Effector memory CD4-positive, alpha-beta T cell (primary cell): ENCODE measurements at regions not wholly inside any gene's neighbourhood (a gene's known extent, or its start where the extent isn't known, plus 50 kb on each side); places are given as distances from the start of the nearest gene placed in this dataset.

ENCODE experiments used
- DNase-seq, 3 donors: peaks; one replicate each; pipeline ENCODE4 v3.0.0-alpha.2; 2020
- H3K27ac ChIP-seq: 2 replicates; pipeline ENCODE4 v1.7.0; 2013; ENCODE audit warnings: mild to moderate bottlenecking, low read length, moderate library complexity; ENCODE audit not compliant: insufficient read depth, poor library complexity, severe bottlenecking
- H3K27me3 ChIP-seq: replicated peaks from 2 replicates; pipeline ENCODE4 v1.7.0; 2013; ENCODE audit warnings: mild to moderate bottlenecking, low read length; ENCODE audit not compliant: insufficient read depth, control insufficient read depth, poor library complexity, severe bottlenecking
- H3K36me3 ChIP-seq: 2 replicates; pipeline ENCODE4 v1.7.0; 2013; ENCODE audit warnings: mild to moderate bottlenecking, low read length, moderate library complexity; ENCODE audit not compliant: control insufficient read depth, insufficient read depth
- H3K4me1 ChIP-seq: 2 replicates; pipeline ENCODE4 v1.7.0; 2013; ENCODE audit warnings: low read length, mild to moderate bottlenecking; ENCODE audit not compliant: control insufficient read depth, insufficient read depth, poor library complexity, severe bottlenecking
- H3K4me3 ChIP-seq: 2 replicates; pipeline ENCODE4 v1.7.0; 2013; ENCODE audit warnings: low read length, low read depth, mild to moderate bottlenecking; ENCODE audit not compliant: insufficient read depth, poor library complexity, severe bottlenecking
- H3K9me3 ChIP-seq: 2 replicates; pipeline ENCODE4 v1.7.0; 2013; ENCODE audit warnings: mild to moderate bottlenecking, low read length, moderate library complexity; ENCODE audit not compliant: control insufficient read depth

DNA sequence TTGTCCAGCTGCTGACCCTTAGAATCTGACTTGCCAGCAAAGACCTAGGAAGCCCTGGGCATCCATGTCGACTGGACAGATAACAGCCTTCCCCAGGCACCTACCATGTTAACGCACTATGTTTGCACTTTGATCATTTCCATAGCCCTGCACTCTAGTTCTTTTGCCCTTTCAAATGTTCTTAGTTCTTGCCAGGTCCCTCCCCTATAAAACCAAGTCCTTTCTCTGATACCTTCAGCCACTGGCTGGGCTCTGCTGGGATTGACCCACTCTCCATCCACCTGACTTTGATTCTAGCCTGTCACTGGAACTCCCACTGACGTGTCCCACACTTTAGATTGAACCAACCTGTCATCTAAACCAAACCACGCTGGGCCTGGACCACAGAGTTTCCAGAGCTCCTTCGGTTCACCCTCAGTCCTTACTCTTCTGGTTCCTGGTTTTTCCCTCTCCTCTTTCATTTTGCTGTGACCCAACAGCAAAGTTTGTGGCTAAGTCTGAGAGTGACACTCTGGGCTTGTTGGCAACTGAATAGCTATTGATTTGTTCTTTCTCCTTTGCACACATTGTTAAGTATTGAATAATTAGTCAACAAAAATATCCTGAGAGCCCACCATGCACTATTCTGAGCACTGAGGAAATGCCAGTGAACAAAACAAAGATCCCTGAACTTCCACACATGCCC, 51.8 kb upstream of the STK38L start:
- no peaks in the 10 kb centered on the region for H3K9me3 ChIP-seq
- no peaks in the 10 kb centered on the region for H3K4me1 ChIP-seq
- H3K36me3 ChIP-seq, result no peaks in the 10 kb centered on the region
- H3K4me3 ChIP-seq, result no peak overlapping the region
- H3K27me3 ChIP-seq, result no peaks in the 10 kb centered on the region
- H3K27ac ChIP-seq, result no peak overlapping the region
- DNase-seq, result no peak

DNA sequence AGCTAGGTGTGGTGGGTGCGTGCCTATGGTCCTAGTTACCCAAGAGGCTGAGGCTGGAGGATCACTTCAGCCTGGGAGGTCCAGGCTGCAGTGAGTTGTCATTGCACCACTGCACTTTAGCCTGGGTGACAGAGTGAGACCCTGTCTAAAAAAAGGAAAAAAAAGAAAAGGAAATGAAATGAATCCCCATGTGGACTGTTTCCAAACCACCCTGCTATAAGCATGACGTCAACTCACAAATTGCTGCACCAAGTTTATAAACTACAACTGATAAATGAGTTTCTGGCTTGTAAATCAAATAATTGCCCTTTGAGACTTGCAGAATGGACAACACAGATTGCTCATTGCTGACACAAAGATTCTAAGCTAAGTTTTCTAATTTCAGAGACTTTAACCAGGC, 51.0 kb upstream of the STK38L start:
- no peaks in the 10 kb centered on the region for H3K36me3 ChIP-seq
- H3K27ac ChIP-seq, result no peak overlapping the region
- H3K27me3 ChIP-seq, result no peaks in the 10 kb centered on the region
- H3K4me3 ChIP-seq, result no peak overlapping the region
- no peaks in the 10 kb centered on the region for H3K4me1 ChIP-seq
- H3K9me3 ChIP-seq, result no peaks in the 10 kb centered on the region
- no peak for DNase-seq

DNA sequence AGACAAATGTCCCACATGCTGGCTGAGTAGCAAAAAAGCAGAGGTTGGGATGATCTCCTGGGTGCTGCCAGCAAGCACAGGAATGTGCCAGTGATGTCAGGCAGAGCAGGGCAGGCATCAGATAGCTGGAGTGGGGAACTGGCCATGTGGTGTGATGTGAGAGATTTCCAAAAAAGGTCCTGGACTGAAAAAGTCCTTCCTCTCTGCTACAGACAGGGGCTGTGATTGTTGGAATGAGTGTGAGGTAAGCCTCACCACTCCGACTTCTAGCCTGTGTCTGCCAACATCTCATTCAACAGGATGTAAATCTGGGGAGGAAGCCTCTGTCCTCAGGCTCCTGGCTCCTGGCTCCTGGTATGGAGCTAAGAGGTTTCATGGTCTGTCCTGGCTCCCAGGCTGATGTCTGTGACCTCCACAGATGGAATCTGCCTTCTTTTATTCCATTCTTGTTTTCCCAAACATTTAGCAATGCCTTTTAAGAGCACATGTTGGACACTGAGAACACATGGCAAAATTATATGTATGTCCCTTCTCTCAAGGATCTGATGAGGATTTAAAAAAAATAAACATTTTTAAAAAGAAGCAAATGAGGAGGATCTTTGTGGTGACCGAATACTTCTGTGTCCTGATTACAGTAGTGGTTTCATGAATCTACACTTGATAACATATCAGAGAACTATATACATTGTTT, 50.1 kb upstream of the STK38L start:
- no peak overlapping the region for H3K4me3 ChIP-seq
- DNase-seq, result no peak
- H3K27ac ChIP-seq, result no peak overlapping the region
- H3K9me3 ChIP-seq, result no peaks in the 10 kb centered on the region
- H3K4me1 ChIP-seq, result no peaks in the 10 kb centered on the region
- H3K27me3 ChIP-seq, result no peaks in the 10 kb centered on the region
- no peaks in the 10 kb centered on the region for H3K36me3 ChIP-seq
